GM21447 (cell line): ENCODE measurements at regions not wholly inside any gene's neighbourhood (a gene's known extent, or its start where the extent isn't known, plus 50 kb on each side); places are given as distances from the start of the nearest gene placed in this dataset.

ENCODE experiments used
- ATAC-seq: cut with Tn5 transposase; IDR thresholded peaks from one replicate; pipeline ENCODE4 v1.9.1; 2021; ENCODE audit not compliant: unreplicated experiment

- ATAC-seq: no peak
These were observed 313.4 kb upstream of the FMN2 start for GRCh38 chr1:239778208-239778813.

GRCh38 chr1:239779962-239780361 is 311.7 kb upstream of the FMN2 start:
- ATAC-seq: no peak

GRCh38 chr1:239784896-239785295 is 306.8 kb upstream of the FMN2 start:
- ATAC-seq: no peak

GRCh38 chr1:239785576-239785975 is 306.1 kb upstream of the FMN2 start:
- no peak for ATAC-seq

- ATAC-seq: no peak
These were observed 305.2 kb upstream of the FMN2 start for GRCh38 chr1:239786464-239786863.

- ATAC-seq: no peak
These were observed 299.5 kb upstream of the FMN2 start for GRCh38 chr1:239792157-239792556.

- ATAC-seq: no peak
These were observed 296.4 kb upstream of the FMN2 start for GRCh38 chr1:239795304-239795703.

- no peak for ATAC-seq
These were observed 292.1 kb upstream of the FMN2 start for GRCh38 chr1:239799617-239800016.

GRCh38 chr1:239800861-239801260 is 290.8 kb upstream of the FMN2 start:
- ATAC-seq: no peak

GRCh38 chr1:239802275-239802674 is 289.4 kb upstream of the FMN2 start:
- no peak for ATAC-seq

- ATAC-seq: no peak
These were observed 287.9 kb upstream of the FMN2 start for GRCh38 chr1:239803781-239804180.

- ATAC-seq: no peak
These were observed 287.4 kb upstream of the FMN2 start for GRCh38 chr1:239804266-239804665.

- no peak for ATAC-seq
These were observed 286.6 kb upstream of the FMN2 start for GRCh38 chr1:239805042-239805441.

- no peak for ATAC-seq
These were observed 285.6 kb upstream of the FMN2 start for GRCh38 chr1:239805851-239806772.

- no peak for ATAC-seq
These were observed 284.8 kb upstream of the FMN2 start for GRCh38 chr1:239806897-239807296.

- ATAC-seq: no peak
These were observed 284.3 kb upstream of the FMN2 start for GRCh38 chr1:239807361-239807760.

- no peak for ATAC-seq
These were observed 281.6 kb upstream of the FMN2 start for GRCh38 chr1:239810061-239810481.

GRCh38 chr1:239811211-239811885 is 280.3 kb upstream of the FMN2 start:
- ATAC-seq: no peak

- no peak for ATAC-seq
These were observed 279.1 kb upstream of the FMN2 start for GRCh38 chr1:239812580-239812979.

- ATAC-seq: no peak
These were observed 277.3 kb upstream of the FMN2 start for GRCh38 chr1:239814306-239814881.

GRCh38 chr1:239815074-239815473 is 276.6 kb upstream of the FMN2 start:
- no peak for ATAC-seq
